ENCODE measurements at regions not wholly inside any gene's neighbourhood (a gene's known extent, or its start where the extent isn't known, plus 50 kb on each side); places are given as distances from the start of the nearest gene placed in this dataset.

GRCh38 chrX:140274811-140275525 lies 229.9 kb downstream of the SOX3 start:
- TF ChIP-seq, protein P1, sequence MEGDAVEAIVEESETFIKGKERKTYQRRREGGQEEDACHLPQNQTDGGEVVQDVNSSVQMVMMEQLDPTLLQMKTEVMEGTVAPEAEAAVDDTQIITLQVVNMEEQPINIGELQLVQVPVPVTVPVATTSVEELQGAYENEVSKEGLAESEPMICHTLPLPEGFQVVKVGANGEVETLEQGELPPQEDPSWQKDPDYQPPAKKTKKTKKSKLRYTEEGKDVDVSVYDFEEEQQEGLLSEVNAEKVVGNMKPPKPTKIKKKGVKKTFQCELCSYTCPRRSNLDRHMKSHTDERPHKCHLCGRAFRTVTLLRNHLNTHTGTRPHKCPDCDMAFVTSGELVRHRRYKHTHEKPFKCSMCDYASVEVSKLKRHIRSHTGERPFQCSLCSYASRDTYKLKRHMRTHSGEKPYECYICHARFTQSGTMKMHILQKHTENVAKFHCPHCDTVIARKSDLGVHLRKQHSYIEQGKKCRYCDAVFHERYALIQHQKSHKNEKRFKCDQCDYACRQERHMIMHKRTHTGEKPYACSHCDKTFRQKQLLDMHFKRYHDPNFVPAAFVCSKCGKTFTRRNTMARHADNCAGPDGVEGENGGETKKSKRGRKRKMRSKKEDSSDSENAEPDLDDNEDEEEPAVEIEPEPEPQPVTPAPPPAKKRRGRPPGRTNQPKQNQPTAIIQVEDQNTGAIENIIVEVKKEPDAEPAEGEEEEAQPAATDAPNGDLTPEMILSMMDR (IDR thresholded peaks at IDR 0.05 in 8 of 11, conservative IDR thresholded peaks at IDR 0.05 in 3 of 11), result no peak
- TF ChIP-seq POLR2A (IDR thresholded peaks at IDR 0.05) (no peak), POLR2AphosphoS5 (IDR thresholded peaks at IDR 0.05) (no peak)

Measured in spleen (tissue), 7 donors.